H1 (cell line): ENCODE measurements at regions not wholly inside any gene's neighbourhood (a gene's known extent, or its start where the extent isn't known, plus 50 kb on each side); places are given as distances from the start of the nearest gene placed in this dataset.

Experiments
- CTCF ChIA-PET: fragments of 300-600 bp; sonication (Branson Sonifier 250); formaldehyde crosslinking; loops from one replicate; lab custom pipeline; 2021; ENCODE audit not compliant: partially characterized antibody; lab: Charles Lee
- POLR2A ChIA-PET: fragments of 300-600 bp; sonication (Branson Sonifier 250); formaldehyde crosslinking; loops from one replicate; lab custom pipeline; 2021; ENCODE audit warnings: inconsistent platforms; ENCODE audit not compliant: partially characterized antibody; lab: Charles Lee
- DNase-seq, 2 experiments: peaks; one replicate each; pipeline versions ENCODE4 v3.0.0 to v3.0.0-alpha.2; 2010 to 2022; ENCODE audit warnings: low spot score in 2 of 2, low read depth in 1 of 2, mixed read lengths in 1 of 2
- FAIRE-seq: peaks from 2 replicates; lab custom pipeline; 2011; peaks lifted over from hg19 to GRCh38; lab: Jason Lieb, UNC
- H2AFZ ChIP-seq: 2 replicates; pipeline ENCODE4 v1.8.1; 2012; ENCODE audit warnings: low read length, inconsistent platforms
- H2AK5ac ChIP-seq: 2 replicates; pipeline ENCODE4 v1.6.1; 2013; ENCODE audit warnings: low read depth, low read length
- H2BK120ac ChIP-seq: replicated peaks from 2 replicates; pipeline ENCODE3; 2013; ENCODE audit warnings: low read depth, low read length, inconsistent platforms
- H2BK12ac ChIP-seq: 2 replicates; pipeline ENCODE4 v1.6.1; 2013; ENCODE audit warnings: low read depth, low read length
- H2BK15ac ChIP-seq: 2 replicates; pipeline ENCODE4 v1.6.1; 2013; ENCODE audit warnings: low read length
- H2BK20ac ChIP-seq: 2 replicates; pipeline ENCODE4 v1.6.1; 2013; ENCODE audit warnings: low read length
- H2BK5ac ChIP-seq: 2 replicates; pipeline ENCODE4 v1.6.1; 2013; ENCODE audit warnings: low read depth, low read length
- H3K14ac ChIP-seq: 2 replicates; pipeline ENCODE4 v1.6.1; 2013; ENCODE audit warnings: inconsistent platforms; ENCODE audit not compliant: insufficient read length
- H3K18ac ChIP-seq: 2 replicates; pipeline ENCODE4 v1.6.1; 2013; ENCODE audit warnings: low read length; ENCODE audit errors: extremely low read depth
- H3K23ac ChIP-seq: 2 replicates; pipeline ENCODE4 v1.6.1; 2013; ENCODE audit warnings: inconsistent platforms; ENCODE audit not compliant: insufficient read length
- H3K23me2 ChIP-seq: 2 replicates; pipeline ENCODE4 v1.6.1; 2013; ENCODE audit warnings: low read depth, low read length
- H3K27ac ChIP-seq: 2 replicates; pipeline ENCODE4 v1.6.1; 2011; ENCODE audit warnings: low read depth, low read length, inconsistent platforms
- H3K27me3 ChIP-seq, 4 experiments: replicated peaks in 1 of 4; 1 replicate in 1 of 4; 2 replicates in 3 of 4; pipeline versions ENCODE4 v1.6.1 to v1.8.1; 2011 to 2013; ENCODE audit warnings: low read length in 3 of 4, mild to moderate bottlenecking in 3 of 4, inconsistent platforms in 2 of 4, mixed read lengths in 2 of 4, moderate library complexity in 1 of 4; ENCODE audit not compliant: control insufficient read depth in 3 of 4, insufficient read depth in 3 of 4; ENCODE audit errors: extremely low read depth in 1 of 4
- H3K36me3 ChIP-seq, 4 experiments: 2 replicates each; pipeline versions ENCODE4 v1.6.1 to v1.8.1; 2011 to 2013; ENCODE audit warnings: mild to moderate bottlenecking in 4 of 4, low read length in 3 of 4, moderate library complexity in 2 of 4, control low read depth in 1 of 4, inconsistent platforms in 1 of 4; ENCODE audit not compliant: insufficient read depth in 4 of 4, control insufficient read depth in 2 of 4
- H3K4ac ChIP-seq: replicated peaks from 2 replicates; pipeline ENCODE3; 2013; ENCODE audit warnings: low read length, low read depth, mixed read lengths, inconsistent platforms; ENCODE audit not compliant: insufficient read length
- H3K4me1 ChIP-seq, 4 experiments: replicated peaks in 1 of 4; 1 replicate in 1 of 4; 2 replicates in 3 of 4; pipeline versions ENCODE4 v1.6.1 to v1.8.1; 2011 to 2013; ENCODE audit warnings: low read length in 3 of 4, inconsistent platforms in 2 of 4, mixed read lengths in 1 of 4; ENCODE audit not compliant: insufficient read depth in 4 of 4, control insufficient read depth in 3 of 4
- H3K4me2 ChIP-seq, 2 experiments: 2 replicates each; pipeline versions ENCODE4 v1.6.1 to v1.8.1; 2011 to 2013; ENCODE audit warnings: low read depth in 2 of 2, low read length in 2 of 2, control low read depth in 1 of 2, inconsistent platforms in 1 of 2, mild to moderate bottlenecking in 1 of 2; ENCODE audit not compliant: insufficient read depth in 1 of 2
- H3K4me3 ChIP-seq, 4 experiments: fragments of 200-600, 300-600 bp in 1 of 4; sonication (generic), shearing (Covaris generic), sonication (Bioruptor Twin) in 1 of 4; 2 replicates each; pipeline versions ENCODE4 v1.5.1 to v1.8.1; 2011 to 2016; ENCODE audit warnings: low read length in 4 of 4, low read depth in 3 of 4, control low read depth in 2 of 4, inconsistent platforms in 2 of 4, mild to moderate bottlenecking in 2 of 4, mixed read lengths in 1 of 4, moderate library complexity in 1 of 4; ENCODE audit not compliant: insufficient read depth in 2 of 4; ENCODE audit errors: extremely low read depth in 1 of 4
- H3K56ac ChIP-seq: replicated peaks from 2 replicates; pipeline ENCODE3; 2013; ENCODE audit warnings: low read depth, mild to moderate bottlenecking, mixed read lengths, low read length, inconsistent platforms; ENCODE audit not compliant: insufficient read length
- H3K79me1 ChIP-seq: 2 replicates; pipeline ENCODE4 v1.6.1; 2013; ENCODE audit warnings: low read depth, low read length, control low read depth
- H3K79me2 ChIP-seq, 2 experiments: 2 replicates each; pipeline versions ENCODE4 v1.6.1 to v1.8.1; 2012 to 2013; ENCODE audit warnings: low read length in 2 of 2, mild to moderate bottlenecking in 2 of 2, inconsistent platforms in 1 of 2; ENCODE audit not compliant: insufficient read depth in 2 of 2, control insufficient read depth in 1 of 2
- H3K9ac ChIP-seq, 4 experiments: replicated peaks in 1 of 4; 1 replicate in 1 of 4; 2 replicates in 3 of 4; pipeline versions ENCODE4 v1.6.1 to v1.8.1; 2011 to 2013; ENCODE audit warnings: low read depth in 3 of 4, low read length in 3 of 4, control low read depth in 2 of 4, mild to moderate bottlenecking in 2 of 4, moderate library complexity in 2 of 4, inconsistent platforms in 1 of 4; ENCODE audit errors: extremely low read depth in 1 of 4
- H3K9me3 ChIP-seq, 2 experiments: 2 replicates each; pipeline versions ENCODE4 v1.6.1 to v1.8.1; 2012 to 2013; ENCODE audit warnings: mild to moderate bottlenecking in 2 of 2, moderate library complexity in 2 of 2, control low read depth in 1 of 2, inconsistent platforms in 1 of 2, low read depth in 1 of 2, low read length in 1 of 2, mixed read lengths in 1 of 2; ENCODE audit not compliant: insufficient read depth in 2 of 2
- H4K20me1 ChIP-seq, 2 experiments: replicated peaks in 1 of 2; 2 replicates each; pipeline versions ENCODE3 to v1.8.1; 2011 to 2013; ENCODE audit warnings: inconsistent platforms in 2 of 2, low read length in 2 of 2, mild to moderate bottlenecking in 1 of 2; ENCODE audit not compliant: insufficient read depth in 2 of 2, control insufficient read depth in 1 of 2
- H4K5ac ChIP-seq: 2 replicates; pipeline ENCODE4 v1.6.1; 2013; ENCODE audit warnings: low read length, low read depth, mixed read lengths, inconsistent platforms; ENCODE audit not compliant: insufficient read length
- H4K8ac ChIP-seq: 2 replicates; pipeline ENCODE4 v1.8.0; 2013; ENCODE audit warnings: mild to moderate bottlenecking, moderate library complexity, low read length, inconsistent platforms; ENCODE audit not compliant: insufficient read depth; ENCODE audit errors: extremely low read depth
- H4K91ac ChIP-seq: replicated peaks from 2 replicates; pipeline ENCODE3; 2013; ENCODE audit warnings: low read length, mixed read lengths, inconsistent platforms; ENCODE audit not compliant: insufficient read length
- GTF2F1 ChIP-seq: IDR thresholded peaks from 2 replicates; pipeline ENCODE4 v1.6.1; 2012; ENCODE audit warnings: low read depth, low read length, improper control_type of control experiment, borderline replicate concordance
- KDM1A ChIP-seq: fragments of 200-600, 300-600 bp; sonication (generic); IDR thresholded peaks from 2 replicates; pipeline ENCODE4 v1.7.1; 2016; ENCODE audit warnings: mild to moderate bottlenecking, low read length, borderline replicate concordance
- WGBS, 2 experiments: shearing (Covaris generic) in 1 of 2; methylation state at CpG; one replicate each; pipeline versions ENCODE4 v1.1.6 to v1.1.7; 2013 to 2015; ENCODE audit warnings: low lambda C conversion rate in 2 of 2, mixed read lengths in 2 of 2, inconsistent platforms in 1 of 2, low coverage in 1 of 2, missing lambda C conversion rate in 1 of 2; ENCODE audit not compliant: insufficient replicate concordance in 2 of 2, insufficient coverage in 1 of 2, insufficient read length in 1 of 2; ENCODE audit errors: extremely low coverage in 1 of 2, missing lambda C conversion rate in 1 of 2; 5-methylcytosine and 5-hydroxymethylcytosine counted together

DNA sequence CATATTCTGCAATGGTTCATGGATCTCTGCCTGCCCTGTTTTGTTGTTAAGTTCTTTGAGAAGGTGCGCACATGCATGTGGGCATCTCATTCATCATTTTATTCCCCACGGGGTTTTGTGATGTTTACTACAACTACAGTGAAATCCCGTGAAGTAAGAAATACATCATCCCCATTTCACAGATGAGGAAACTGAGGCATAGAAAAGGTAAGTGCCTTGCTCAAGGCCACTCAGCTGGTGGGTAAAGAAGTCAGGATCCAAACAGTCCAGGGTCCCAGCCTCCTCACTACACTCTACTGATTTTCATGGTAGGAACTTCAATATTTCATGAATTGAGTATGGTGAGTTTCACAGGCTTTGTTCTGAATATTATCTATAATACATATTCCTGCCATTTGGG, 72.6 kb downstream of the CYP26A1 start:
- WGBS, 2 experiments = 82% methylated on average over 3 of the region's 3 CpGs; no CpG with 5 or more reads in 1 of the 2 experiments

More for the DNA sequence above, 72.6 kb downstream of the CYP26A1 start:
- H3K23ac ChIP-seq = no peak overlapping the region
- H3K23me2 ChIP-seq = no peaks in the 10 kb centered on the region; the same call in 1 of the 2 replicates
- no peaks in the 10 kb centered on the region for H3K79me1 ChIP-seq
- H3K36me3 ChIP-seq = no peaks in the 10 kb centered on the region
- peaks cover 0 to 6% (median 0%) of the 10 kb centered on the region in 4 experiments; a peak in 1 of 7 replicates for H3K4me1 ChIP-seq
- no peak overlapping the region for H4K91ac ChIP-seq
- H3K27me3 ChIP-seq = no peaks in the 10 kb centered on the region
- H3K56ac ChIP-seq = no peak overlapping the region
- no peak for DNase-seq
- CTCF ChIA-PET = interaction anchor here (1.3 to 2.3 kb wide), 3 partner anchors 9 to 77 kb away, joined by 3 to 8 read pairs (median 7); no protein-coding TSS in a partner anchor
- no peaks in the 10 kb centered on the region for H3K79me2 ChIP-seq
- H3K9me3 ChIP-seq = peaks cover 0 to 7% of the 10 kb centered on the region in 2 experiments; a peak in 1 of 4 replicates
- no peak for TF ChIP-seq GTF2F1
- 0 out of 2 replicates have a peak, but pooled peaks have one; percentile 59 for TF ChIP-seq KDM1A
- H2AK5ac ChIP-seq = no peak overlapping the region
- no peak overlapping the region for H3K4ac ChIP-seq
- no peak overlapping the region; the same call in 1 of the 2 replicates for H2AFZ ChIP-seq
- H4K8ac ChIP-seq = no peak overlapping the region
- no peak overlapping the region for H2BK5ac ChIP-seq
- POLR2A ChIA-PET = interaction anchor here (1.4 kb wide), 1 partner anchor 9 kb away, joined by 4 read pairs; no protein-coding TSS in a partner anchor
- no peaks in the 10 kb centered on the region for H4K20me1 ChIP-seq
- H3K14ac ChIP-seq = no peak overlapping the region
- H2BK12ac ChIP-seq = no peak overlapping the region
- no peak overlapping the region for H2BK15ac ChIP-seq
- no peak overlapping the region for H3K4me2 ChIP-seq
- no peak overlapping the region for H3K9ac ChIP-seq
- no peak for FAIRE-seq
- H4K5ac ChIP-seq = no peak overlapping the region
- H2BK20ac ChIP-seq = no peak overlapping the region
- H3K27ac ChIP-seq = no peak overlapping the region
- H3K4me3 ChIP-seq = no peak overlapping the region
- H3K18ac ChIP-seq = no peak overlapping the region
- H2BK120ac ChIP-seq = no peak overlapping the region
